SK-N-SH treated with all-trans-retinoic acid at 6 μM for 48 hours (cell line): ENCODE measurements at regions not wholly inside any gene's neighbourhood (a gene's known extent, or its start where the extent isn't known, plus 50 kb on each side); places are given as distances from the start of the nearest gene placed in this dataset.

ENCODE experiments used
- BACH2 ChIP-seq: fragments of 250-450 bp; sonication (Bioruptor Pico); IDR thresholded peaks from 2 replicates; pipeline ENCODE4 v1.9.0; 2021; ENCODE audit warnings: mild to moderate bottlenecking, borderline replicate concordance
- ISL1 ChIP-seq: fragments of 250-450 bp; sonication (Bioruptor Pico); IDR thresholded peaks from 2 replicates; pipeline ENCODE4 v2.1.2; 2022; ENCODE audit warnings: mild to moderate bottlenecking, moderate library complexity
- POU6F1 ChIP-seq: fragments of 250-450 bp; sonication (Bioruptor Pico); IDR thresholded peaks from 2 replicates; pipeline ENCODE4 v1.8.0; 2021; ENCODE audit warnings: low read depth, mild to moderate bottlenecking, moderate library complexity, borderline replicate concordance
- PPARA ChIP-seq: fragments of 250-450 bp; sonication (Bioruptor Pico); IDR thresholded peaks from 2 replicates; pipeline ENCODE4 v1.5.0; 2020; ENCODE audit warnings: mild to moderate bottlenecking, borderline replicate concordance
- SNAI2 ChIP-seq: fragments of 250-450 bp; sonication (Bioruptor Pico); IDR thresholded peaks from 2 replicates; pipeline ENCODE4 v1.5.0; 2020; ENCODE audit warnings: mild to moderate bottlenecking, moderate library complexity
- ZC3H10 ChIP-seq: fragments of 250-450 bp; sonication (Bioruptor Pico); IDR thresholded peaks from 2 replicates; pipeline ENCODE4 v1.5.1; 2021; ENCODE audit warnings: mild to moderate bottlenecking, moderate library complexity
- ZFP30 ChIP-seq: fragments of 450-650 bp; formaldehyde crosslinking; IDR thresholded peaks from 2 replicates; pipeline ENCODE4 v1.5.0; 2022; ENCODE audit warnings: mild to moderate bottlenecking, moderate library complexity
- ZNF565 ChIP-seq: fragments of 450-650 bp; formaldehyde crosslinking; conservative IDR thresholded peaks from 2 replicates; pipeline ENCODE4 v1.5.0; 2020; ENCODE audit warnings: low read depth, mild to moderate bottlenecking, moderate library complexity
- ZNF70 ChIP-seq: fragments of 450-650 bp; formaldehyde crosslinking; IDR thresholded peaks from 2 replicates; pipeline ENCODE4 v1.5.0; 2020; ENCODE audit warnings: mild to moderate bottlenecking, moderate library complexity
- TF ChIP-seq, protein P1 (sequence below): fragments of 250-450 bp; sonication (Bioruptor Pico); IDR thresholded peaks from 2 replicates; pipeline ENCODE4 v1.5.0; 2020; ENCODE audit warnings: mild to moderate bottlenecking, moderate library complexity
- TF ChIP-seq, protein P2 (sequence below): fragments of 250-450 bp; sonication (Bioruptor Pico); IDR thresholded peaks from 2 replicates; pipeline ENCODE4 v1.8.0; 2020; ENCODE audit warnings: mild to moderate bottlenecking, moderate library complexity, borderline replicate concordance

DNA sequence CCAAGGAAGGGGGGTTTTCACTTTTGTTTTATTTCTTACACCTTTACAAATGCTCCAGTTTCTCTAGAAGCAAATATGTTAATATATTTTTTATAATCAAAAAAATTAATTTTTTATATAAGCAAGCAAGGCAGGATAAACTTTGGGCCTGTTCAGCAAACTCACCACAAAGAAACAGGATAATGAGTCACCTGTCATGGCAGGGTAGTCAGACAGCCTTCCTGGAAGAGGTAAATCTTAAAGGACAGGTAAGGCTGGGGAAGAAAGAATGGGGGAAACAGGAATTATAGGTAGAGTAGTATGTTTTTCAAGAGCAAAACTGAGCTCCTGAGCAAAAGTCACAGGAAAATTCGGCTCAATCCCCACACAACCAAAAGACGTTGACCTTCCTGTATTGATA, 186.3 kb upstream of the SOX9 start:
- TF ChIP-seq ZC3H10 (CRISPR knock-in tag) (no peak), ZNF565 (CRISPR knock-in tag) (no peak), ZFP30 (CRISPR knock-in tag) (no peak), ZNF70 (CRISPR knock-in tag) (no peak), PPARA (CRISPR knock-in tag) (no peak), POU6F1 (no peak), SNAI2 (no peak), ISL1 (CRISPR knock-in tag) (no peak), BACH2 (CRISPR knock-in tag) (no peak)
- TF ChIP-seq, protein P1, sequence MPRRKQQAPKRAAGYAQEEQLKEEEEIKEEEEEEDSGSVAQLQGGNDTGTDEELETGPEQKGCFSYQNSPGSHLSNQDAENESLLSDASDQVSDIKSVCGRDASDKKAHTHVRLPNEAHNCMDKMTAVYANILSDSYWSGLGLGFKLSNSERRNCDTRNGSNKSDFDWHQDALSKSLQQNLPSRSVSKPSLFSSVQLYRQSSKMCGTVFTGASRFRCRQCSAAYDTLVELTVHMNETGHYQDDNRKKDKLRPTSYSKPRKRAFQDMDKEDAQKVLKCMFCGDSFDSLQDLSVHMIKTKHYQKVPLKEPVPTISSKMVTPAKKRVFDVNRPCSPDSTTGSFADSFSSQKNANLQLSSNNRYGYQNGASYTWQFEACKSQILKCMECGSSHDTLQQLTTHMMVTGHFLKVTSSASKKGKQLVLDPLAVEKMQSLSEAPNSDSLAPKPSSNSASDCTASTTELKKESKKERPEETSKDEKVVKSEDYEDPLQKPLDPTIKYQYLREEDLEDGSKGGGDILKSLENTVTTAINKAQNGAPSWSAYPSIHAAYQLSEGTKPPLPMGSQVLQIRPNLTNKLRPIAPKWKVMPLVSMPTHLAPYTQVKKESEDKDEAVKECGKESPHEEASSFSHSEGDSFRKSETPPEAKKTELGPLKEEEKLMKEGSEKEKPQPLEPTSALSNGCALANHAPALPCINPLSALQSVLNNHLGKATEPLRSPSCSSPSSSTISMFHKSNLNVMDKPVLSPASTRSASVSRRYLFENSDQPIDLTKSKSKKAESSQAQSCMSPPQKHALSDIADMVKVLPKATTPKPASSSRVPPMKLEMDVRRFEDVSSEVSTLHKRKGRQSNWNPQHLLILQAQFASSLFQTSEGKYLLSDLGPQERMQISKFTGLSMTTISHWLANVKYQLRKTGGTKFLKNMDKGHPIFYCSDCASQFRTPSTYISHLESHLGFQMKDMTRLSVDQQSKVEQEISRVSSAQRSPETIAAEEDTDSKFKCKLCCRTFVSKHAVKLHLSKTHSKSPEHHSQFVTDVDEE (CRISPR knock-in tag), result no peak
- TF ChIP-seq, protein P2, sequence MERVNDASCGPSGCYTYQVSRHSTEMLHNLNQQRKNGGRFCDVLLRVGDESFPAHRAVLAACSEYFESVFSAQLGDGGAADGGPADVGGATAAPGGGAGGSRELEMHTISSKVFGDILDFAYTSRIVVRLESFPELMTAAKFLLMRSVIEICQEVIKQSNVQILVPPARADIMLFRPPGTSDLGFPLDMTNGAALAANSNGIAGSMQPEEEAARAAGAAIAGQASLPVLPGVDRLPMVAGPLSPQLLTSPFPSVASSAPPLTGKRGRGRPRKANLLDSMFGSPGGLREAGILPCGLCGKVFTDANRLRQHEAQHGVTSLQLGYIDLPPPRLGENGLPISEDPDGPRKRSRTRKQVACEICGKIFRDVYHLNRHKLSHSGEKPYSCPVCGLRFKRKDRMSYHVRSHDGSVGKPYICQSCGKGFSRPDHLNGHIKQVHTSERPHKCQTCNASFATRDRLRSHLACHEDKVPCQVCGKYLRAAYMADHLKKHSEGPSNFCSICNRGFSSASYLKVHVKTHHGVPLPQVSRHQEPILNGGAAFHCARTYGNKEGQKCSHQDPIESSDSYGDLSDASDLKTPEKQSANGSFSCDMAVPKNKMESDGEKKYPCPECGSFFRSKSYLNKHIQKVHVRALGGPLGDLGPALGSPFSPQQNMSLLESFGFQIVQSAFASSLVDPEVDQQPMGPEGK (CRISPR knock-in tag), result no peak
